ENCODE measurements at regions not wholly inside any gene's neighbourhood (a gene's known extent, or its start where the extent isn't known, plus 50 kb on each side); places are given as distances from the start of the nearest gene placed in this dataset.

DNA sequence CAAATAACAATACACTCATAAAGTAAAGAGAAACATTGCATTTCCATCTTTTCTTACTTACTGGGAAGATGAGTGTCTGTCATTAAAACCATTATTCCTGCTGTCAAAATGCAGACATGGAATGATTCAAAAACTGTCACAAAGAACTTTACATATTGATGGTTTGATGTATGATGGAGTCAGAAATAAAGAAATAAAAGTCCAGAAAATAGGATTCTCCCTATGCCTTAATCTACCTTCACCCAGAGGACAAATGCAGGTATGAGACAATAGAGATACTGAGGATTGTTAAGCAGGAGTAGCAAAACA, 656.1 kb downstream of the TBC1D4 start:
- Mint-ChIP-seq H3K36me3 (ENCODE audit: low read depth) (no peaks in the 10 kb centered on the region), H3K4me3 (no peak overlapping the region), H3K4me1 (ENCODE audit: low read depth) (no peaks in the 10 kb centered on the region), H3K27ac (no peak overlapping the region), H3K27me3 (no peaks in the 10 kb centered on the region), H3K9me3 (no peaks in the 10 kb centered on the region)
- H3K4me3 ChIP-seq (ENCODE audit: low read length): no peak overlapping the region
- no peaks in the 10 kb centered on the region for H3K36me3 ChIP-seq (ENCODE audit: insufficient read depth, low read length)
- CTCF ChIA-PET: no interaction called here
- POLR2A ChIA-PET: no interaction called here
- DNase-seq: no peak
- TF ChIP-seq, protein P1, sequence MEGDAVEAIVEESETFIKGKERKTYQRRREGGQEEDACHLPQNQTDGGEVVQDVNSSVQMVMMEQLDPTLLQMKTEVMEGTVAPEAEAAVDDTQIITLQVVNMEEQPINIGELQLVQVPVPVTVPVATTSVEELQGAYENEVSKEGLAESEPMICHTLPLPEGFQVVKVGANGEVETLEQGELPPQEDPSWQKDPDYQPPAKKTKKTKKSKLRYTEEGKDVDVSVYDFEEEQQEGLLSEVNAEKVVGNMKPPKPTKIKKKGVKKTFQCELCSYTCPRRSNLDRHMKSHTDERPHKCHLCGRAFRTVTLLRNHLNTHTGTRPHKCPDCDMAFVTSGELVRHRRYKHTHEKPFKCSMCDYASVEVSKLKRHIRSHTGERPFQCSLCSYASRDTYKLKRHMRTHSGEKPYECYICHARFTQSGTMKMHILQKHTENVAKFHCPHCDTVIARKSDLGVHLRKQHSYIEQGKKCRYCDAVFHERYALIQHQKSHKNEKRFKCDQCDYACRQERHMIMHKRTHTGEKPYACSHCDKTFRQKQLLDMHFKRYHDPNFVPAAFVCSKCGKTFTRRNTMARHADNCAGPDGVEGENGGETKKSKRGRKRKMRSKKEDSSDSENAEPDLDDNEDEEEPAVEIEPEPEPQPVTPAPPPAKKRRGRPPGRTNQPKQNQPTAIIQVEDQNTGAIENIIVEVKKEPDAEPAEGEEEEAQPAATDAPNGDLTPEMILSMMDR (IDR thresholded peaks at IDR 0.05): no peak
- H3K27me3 ChIP-seq (ENCODE audit: control insufficient read depth in 1 of 2, insufficient read depth in 2 of 2, low read length in 2 of 2): no peaks in the 10 kb centered on the region
- no peak overlapping the region for H3K27ac ChIP-seq (ENCODE audit: low read depth in 1 of 2, low read length in 2 of 2)
- no peak for ATAC-seq (ENCODE audit: poor library complexity)
- no peaks in the 10 kb centered on the region for H3K9me3 ChIP-seq (ENCODE audit: control insufficient read depth in 1 of 2, insufficient read depth in 1 of 2, low read length in 2 of 2)
- intact Hi-C loops (cut with DNase I, micrococcal nuclease): no loop called here
- H3K4me1 ChIP-seq (ENCODE audit: insufficient read depth, low read length): no peaks in the 10 kb centered on the region

DNA sequence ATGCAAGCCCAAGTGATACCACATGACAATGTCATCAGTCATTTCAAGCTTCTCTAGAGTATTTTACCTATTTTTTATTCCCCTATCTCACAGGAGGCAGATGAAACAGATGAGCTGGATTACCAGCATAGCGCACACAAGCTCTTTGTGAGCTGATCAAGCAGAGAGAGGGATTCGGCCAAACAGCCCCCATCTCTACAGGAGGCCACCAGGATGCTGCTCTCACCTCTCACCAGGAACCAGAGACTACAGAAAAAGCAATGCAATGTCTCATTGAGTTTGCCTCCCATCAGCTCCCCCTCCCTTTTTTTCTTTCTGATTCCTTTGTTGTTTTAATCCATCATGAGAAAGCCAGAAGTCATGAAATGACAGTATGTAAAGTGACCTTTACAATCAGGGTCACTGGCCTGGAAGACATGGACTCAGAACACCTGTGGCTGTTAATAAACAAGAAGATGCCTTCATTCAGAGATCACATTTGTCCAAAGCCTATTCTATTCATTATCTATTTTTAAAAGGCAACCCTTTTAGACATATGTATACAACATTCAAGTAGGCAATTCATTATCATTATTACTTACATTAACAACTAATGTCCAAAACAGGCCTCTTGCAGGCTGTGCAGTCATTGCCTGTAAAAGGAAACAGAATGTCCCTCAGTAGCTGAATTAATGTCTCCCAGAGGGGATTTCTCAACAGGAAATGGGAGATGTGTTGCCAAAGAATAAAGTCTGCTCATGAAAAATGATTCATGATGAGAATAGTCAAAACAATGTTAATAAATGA, 656.6 kb downstream of the TBC1D4 start:
- Mint-ChIP-seq H3K4me3 (no peak overlapping the region), H3K27me3 (no peaks in the 10 kb centered on the region), H3K27ac (no peak overlapping the region), H3K4me1 (ENCODE audit: low read depth) (no peaks in the 10 kb centered on the region), H3K9me3 (no peaks in the 10 kb centered on the region), H3K36me3 (ENCODE audit: low read depth) (no peaks in the 10 kb centered on the region)
- POLR2A ChIA-PET: no interaction called here
- Histone ChIP-seq H3K4me1 (ENCODE audit: insufficient read depth, low read length) (no peaks in the 10 kb centered on the region), H3K36me3 (ENCODE audit: insufficient read depth, low read length) (no peaks in the 10 kb centered on the region), H3K4me3 (ENCODE audit: low read length) (no peak overlapping the region), H3K27ac (ENCODE audit: low read depth in 1 of 2, low read length in 2 of 2) (no peak overlapping the region), H3K27me3 (ENCODE audit: control insufficient read depth in 1 of 2, insufficient read depth in 2 of 2, low read length in 2 of 2) (no peaks in the 10 kb centered on the region), H3K9me3 (ENCODE audit: control insufficient read depth in 1 of 2, insufficient read depth in 1 of 2, low read length in 2 of 2) (no peaks in the 10 kb centered on the region)
- CTCF ChIA-PET: no interaction called here
- TF ChIP-seq, protein P1 (IDR thresholded peaks at IDR 0.05): no peak
- no peak for ATAC-seq (ENCODE audit: poor library complexity)
- intact Hi-C loops (cut with DNase I, micrococcal nuclease): no loop called here
- no peak for DNase-seq

DNA sequence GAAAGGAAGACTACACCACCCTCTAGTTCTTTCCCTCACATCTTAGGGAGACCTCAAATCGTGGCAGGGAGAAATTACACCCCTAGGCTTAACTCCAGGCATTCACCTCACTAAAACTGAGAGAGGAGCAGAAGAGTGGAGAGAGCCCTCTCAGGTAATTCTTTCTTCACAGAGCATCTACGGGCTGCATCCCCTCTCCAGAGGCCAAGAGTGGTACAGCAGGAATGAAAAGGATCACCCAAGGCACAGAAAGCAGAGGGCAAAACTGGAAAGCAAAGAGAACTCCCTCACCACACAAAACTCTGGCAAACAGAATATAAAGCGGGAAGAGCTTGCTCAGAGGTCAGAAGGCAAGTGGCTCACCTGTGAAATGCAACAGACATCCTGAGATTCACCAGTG, 661.2 kb downstream of the TBC1D4 start:
- no peak for ATAC-seq (ENCODE audit: poor library complexity)
- no peaks in the 10 kb centered on the region for H3K9me3 Mint-ChIP-seq
- H3K4me3 ChIP-seq (ENCODE audit: low read length): no peak overlapping the region

More for the DNA sequence above, 661.2 kb downstream of the TBC1D4 start:
- Histone ChIP-seq H3K27ac (ENCODE audit: low read depth in 1 of 2, low read length in 2 of 2) (no peak overlapping the region), H3K9me3 (ENCODE audit: control insufficient read depth in 1 of 2, insufficient read depth in 1 of 2, low read length in 2 of 2) (no peaks in the 10 kb centered on the region), H3K27me3 (ENCODE audit: control insufficient read depth in 1 of 2, insufficient read depth in 2 of 2, low read length in 2 of 2) (no peaks in the 10 kb centered on the region), H3K4me1 (ENCODE audit: insufficient read depth, low read length) (no peaks in the 10 kb centered on the region), H3K36me3 (ENCODE audit: insufficient read depth, low read length) (no peaks in the 10 kb centered on the region)
- Mint-ChIP-seq H3K4me1 (ENCODE audit: low read depth) (no peaks in the 10 kb centered on the region), H3K27ac (no peak overlapping the region), H3K4me3 (no peak overlapping the region), H3K36me3 (ENCODE audit: low read depth) (no peaks in the 10 kb centered on the region), H3K27me3 (no peaks in the 10 kb centered on the region)
- TF ChIP-seq, protein P1 (IDR thresholded peaks at IDR 0.05): no peak
- DNase-seq: no peak
- intact Hi-C loops (cut with DNase I, micrococcal nuclease): no loop called here
- POLR2A ChIA-PET: no interaction called here
- CTCF ChIA-PET: no interaction called here
